Coronary artery (tissue), 2 donors: ENCODE measurements at regions not wholly inside any gene's neighbourhood (a gene's known extent, or its start where the extent isn't known, plus 50 kb on each side); places are given as distances from the start of the nearest gene placed in this dataset.

ENCODE experiments used
- DNase-seq: peaks from one replicate; pipeline ENCODE4 v3.0.0-alpha.2; 2017; ENCODE audit warnings: low spot score
- H3K27ac ChIP-seq, 2 donors: fragments of 200-600 bp; sonication (generic); one replicate each; pipeline ENCODE4 v1.5.1; 2016 to 2019
- H3K4me3 ChIP-seq: fragments of 200-600 bp; sonication (generic); 2 replicates; pipeline ENCODE4 v1.5.1; 2016; ENCODE audit warnings: mild to moderate bottlenecking, moderate library complexity
- TF ChIP-seq, protein P1 (sequence below): fragments of 200-600 bp; sonication (generic); IDR thresholded peaks from one replicate; pipeline ENCODE4 v1.5.1; 2019; ENCODE audit warnings: antibody characterized with exemption

DNA sequence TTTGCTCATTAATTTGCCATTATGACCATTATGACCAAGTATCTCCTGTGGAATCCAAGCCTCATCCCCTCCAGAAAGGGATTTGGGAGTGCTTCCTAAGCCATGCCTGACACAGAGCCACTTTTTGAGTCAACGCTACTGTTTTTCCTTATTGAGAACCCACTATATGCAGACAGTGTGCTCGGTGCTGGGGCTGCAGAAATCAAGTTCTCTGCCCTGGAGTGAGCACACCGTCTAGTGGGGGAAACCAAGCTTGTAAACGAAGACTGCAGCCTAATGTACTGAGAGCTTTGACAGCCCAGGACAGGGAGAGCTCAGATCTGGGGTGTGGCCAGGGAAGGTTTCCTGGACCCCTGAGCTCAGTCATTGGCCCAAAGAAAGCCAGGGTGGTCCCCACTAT is 111.0 kb downstream of the ENGASE start:
- Histone ChIP-seq H3K4me3 (no peak overlapping the region), H3K27ac (no peak overlapping the region)
- TF ChIP-seq, protein P1, sequence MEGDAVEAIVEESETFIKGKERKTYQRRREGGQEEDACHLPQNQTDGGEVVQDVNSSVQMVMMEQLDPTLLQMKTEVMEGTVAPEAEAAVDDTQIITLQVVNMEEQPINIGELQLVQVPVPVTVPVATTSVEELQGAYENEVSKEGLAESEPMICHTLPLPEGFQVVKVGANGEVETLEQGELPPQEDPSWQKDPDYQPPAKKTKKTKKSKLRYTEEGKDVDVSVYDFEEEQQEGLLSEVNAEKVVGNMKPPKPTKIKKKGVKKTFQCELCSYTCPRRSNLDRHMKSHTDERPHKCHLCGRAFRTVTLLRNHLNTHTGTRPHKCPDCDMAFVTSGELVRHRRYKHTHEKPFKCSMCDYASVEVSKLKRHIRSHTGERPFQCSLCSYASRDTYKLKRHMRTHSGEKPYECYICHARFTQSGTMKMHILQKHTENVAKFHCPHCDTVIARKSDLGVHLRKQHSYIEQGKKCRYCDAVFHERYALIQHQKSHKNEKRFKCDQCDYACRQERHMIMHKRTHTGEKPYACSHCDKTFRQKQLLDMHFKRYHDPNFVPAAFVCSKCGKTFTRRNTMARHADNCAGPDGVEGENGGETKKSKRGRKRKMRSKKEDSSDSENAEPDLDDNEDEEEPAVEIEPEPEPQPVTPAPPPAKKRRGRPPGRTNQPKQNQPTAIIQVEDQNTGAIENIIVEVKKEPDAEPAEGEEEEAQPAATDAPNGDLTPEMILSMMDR, result no peak
- no peak for DNase-seq

DNA sequence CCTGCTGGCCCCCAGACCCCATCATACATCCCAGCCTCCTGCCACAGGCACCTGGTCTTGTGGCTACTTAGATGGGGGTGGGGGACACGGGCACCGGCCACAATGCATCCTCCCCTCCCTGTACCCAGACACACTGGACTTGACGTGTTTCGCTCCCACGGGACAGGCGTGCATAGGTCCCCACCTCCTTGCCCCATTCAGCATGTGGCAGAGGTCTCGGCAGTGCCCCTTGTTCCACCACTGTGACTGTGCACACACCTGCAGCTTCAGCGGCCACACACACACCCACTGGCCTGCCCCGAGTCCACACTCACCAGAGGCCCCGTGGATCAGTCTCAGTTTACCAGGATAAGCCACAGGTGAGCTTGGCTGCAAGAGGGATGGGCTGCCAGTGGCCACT is 109.6 kb downstream of the ENGASE start:
- Histone ChIP-seq H3K27ac (no peak overlapping the region), H3K4me3 (no peak overlapping the region)
- DNase-seq, result no peak
- TF ChIP-seq, protein P1, result no peak

DNA sequence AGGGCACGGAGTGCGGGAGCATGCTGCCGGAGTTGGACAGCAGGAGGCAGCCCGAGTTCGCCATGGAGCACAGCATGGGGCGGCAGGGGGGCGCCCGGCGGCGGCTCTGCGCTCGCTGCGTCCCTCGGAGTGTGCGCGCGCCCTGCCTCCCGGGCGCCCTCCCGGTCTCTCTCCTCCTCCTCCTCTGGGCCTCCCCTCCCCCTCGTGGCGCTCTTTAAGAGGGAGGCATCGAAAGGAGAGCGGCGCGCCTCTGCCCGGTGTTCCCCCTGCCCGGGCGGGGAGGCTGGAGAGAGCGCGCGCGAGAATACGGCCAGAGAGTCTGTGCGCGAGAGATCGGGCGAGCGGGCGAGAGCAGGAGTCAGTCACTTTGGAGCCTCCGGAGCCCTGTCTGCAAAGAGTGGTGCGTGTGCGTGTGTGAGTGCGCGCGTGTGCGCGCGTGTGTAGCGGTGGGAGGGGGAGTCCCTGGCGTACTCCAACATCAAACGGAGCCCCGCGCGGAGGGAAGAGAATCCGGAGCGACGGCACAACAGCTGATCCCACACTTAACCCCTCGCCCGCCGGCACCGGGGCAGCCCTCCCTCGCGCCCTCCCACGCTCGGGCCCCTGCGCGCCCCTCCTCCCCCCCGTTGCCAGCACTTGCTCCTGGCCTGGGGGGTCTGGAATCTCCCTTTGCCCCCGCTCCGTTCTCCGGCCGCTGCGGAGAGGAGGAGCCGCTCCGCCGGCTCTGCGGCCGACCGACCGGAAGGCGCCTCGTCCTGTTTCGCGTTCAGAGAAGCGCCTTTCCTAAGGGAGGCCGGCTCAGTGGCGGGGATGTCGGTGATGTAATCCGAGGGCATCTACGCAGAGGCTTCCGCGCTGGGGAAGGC is 108.9 kb downstream of the ENGASE start:
- TF ChIP-seq, protein P1, result no peak
- Histone ChIP-seq H3K27ac (no peak overlapping the region), H3K4me3 (no peak overlapping the region)
- no peak for DNase-seq

DNA sequence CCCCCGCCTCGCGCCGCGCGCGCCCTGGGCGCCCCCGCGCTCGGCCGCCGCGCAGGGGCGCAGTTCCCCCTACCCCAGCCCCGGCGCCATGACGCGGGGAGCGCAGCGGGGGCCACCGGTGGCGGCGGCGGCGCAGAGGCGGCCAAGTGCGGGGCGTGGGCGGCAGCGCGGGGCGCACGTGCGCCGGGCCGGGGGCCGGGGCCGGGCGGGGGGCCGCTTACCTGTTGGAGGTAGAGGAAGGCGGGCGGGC is 108.3 kb downstream of the ENGASE start:
- Histone ChIP-seq H3K27ac (no peak overlapping the region), H3K4me3 (no peak overlapping the region)
- TF ChIP-seq, protein P1, result no peak
- no peak for DNase-seq

DNA sequence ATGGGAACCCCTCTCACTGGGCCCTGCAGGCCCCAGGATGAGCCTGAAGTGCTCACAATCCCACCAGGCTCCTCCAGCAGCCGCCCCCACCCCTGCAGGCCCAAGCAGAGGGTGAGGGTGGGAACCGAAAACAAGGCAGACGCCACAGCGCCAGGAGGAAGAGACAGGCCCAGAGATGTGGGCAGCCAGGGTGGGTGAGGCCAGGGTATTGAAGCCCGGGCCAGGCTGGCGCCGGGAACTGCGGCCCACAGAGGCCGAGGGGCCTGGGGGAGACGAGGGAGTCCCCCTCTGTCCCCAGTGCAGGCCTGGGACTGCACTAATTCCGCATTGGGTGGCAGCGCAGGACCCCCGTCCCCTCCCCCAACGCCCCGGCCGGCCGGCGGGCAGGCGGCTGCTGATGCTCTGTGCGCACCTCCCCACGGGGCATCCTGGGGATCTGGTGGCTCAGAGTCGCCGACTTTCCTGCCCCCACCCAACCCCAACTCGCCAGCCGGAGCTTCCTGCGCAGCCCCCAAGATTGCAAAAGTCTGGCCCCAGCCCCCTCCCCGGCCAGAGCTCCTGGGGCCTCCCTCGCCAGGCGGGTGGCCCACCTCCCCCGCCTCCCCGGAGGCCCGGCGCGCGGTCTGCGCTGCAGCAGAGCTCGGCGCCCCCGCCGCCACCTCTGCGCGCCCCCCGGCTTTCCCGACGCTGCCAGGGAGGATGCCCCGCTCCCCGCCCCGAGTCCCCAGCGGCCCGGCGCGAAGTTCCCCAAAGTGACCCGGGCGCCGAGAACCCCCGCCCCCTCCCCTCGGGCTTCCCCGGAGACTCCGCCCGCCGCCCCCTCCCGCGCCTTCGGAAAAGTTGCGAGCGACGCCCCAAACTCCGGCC is 107.8 kb downstream of the ENGASE start:
- DNase-seq, result no peak
- Histone ChIP-seq H3K4me3 (no peak overlapping the region), H3K27ac (no peak overlapping the region)
- TF ChIP-seq, protein P1, result no peak

DNA sequence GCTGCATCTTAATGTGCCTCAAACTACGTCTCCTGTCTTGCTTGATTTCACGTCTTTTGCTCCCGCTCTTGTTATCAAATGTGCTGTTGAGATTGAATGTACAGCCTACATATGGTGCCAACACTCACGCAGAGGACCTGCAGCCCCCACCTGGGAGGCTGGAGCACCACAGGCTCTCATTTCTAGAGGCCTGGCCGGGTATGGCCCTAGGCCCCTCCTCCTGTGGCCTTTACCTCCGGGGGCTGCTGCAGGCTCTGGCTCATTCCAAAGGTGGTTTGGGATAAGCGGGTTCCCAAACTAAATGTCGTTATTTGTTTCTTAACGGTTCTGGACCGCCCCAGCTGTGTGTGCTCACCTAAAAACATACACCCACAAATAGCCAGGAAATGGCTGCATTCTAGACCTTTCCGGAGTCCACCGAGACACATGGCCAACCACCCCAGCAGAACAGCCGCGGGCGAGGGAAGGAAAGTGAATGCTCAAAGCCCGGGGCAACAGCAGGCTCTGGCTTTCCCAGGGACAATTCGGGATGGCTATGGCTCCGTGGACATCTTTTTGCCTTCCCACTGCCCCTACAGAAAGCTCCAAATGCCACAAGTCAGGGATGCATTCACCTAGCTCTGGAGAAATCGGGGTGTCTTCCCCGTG is 105.9 kb downstream of the ENGASE start:
- no peak for DNase-seq
- H3K4me3 ChIP-seq, result no peak overlapping the region
- TF ChIP-seq, protein P1, result no peak
- H3K27ac ChIP-seq, result no peak overlapping the region
